H9 (cell line): ENCODE measurements at regions not wholly inside any gene's neighbourhood (a gene's known extent, or its start where the extent isn't known, plus 50 kb on each side); places are given as distances from the start of the nearest gene placed in this dataset.
A peak's percentile ranks its signal among the peaks of the same experiment; 100 is the strongest.

Source experiments
- DNase-seq: peaks from one replicate; pipeline ENCODE4 v3.0.0-alpha.2; 2017
- H2AFZ ChIP-seq: one replicate; pipeline ENCODE4 v1.6.1; 2013; ENCODE audit warnings: mild to moderate bottlenecking, low read length, control low read depth, moderate library complexity
- H2AK5ac ChIP-seq: 2 replicates; pipeline ENCODE4 v1.6.1; 2013; ENCODE audit warnings: low read length, control low read depth, mixed read lengths; ENCODE audit not compliant: insufficient read length
- H2BK120ac ChIP-seq: one replicate; pipeline ENCODE4 v1.6.1; 2013; ENCODE audit warnings: low read depth, mild to moderate bottlenecking, low read length, control low read depth, inconsistent platforms; ENCODE audit not compliant: poor library complexity, severe bottlenecking
- H2BK12ac ChIP-seq: 2 replicates; pipeline ENCODE4 v1.6.1; 2013; ENCODE audit warnings: low read length, control low read depth, mixed read lengths, low read depth; ENCODE audit not compliant: insufficient read length
- H2BK15ac ChIP-seq: 2 replicates; pipeline ENCODE4 v1.6.1; 2013; ENCODE audit warnings: low read depth, low read length, control low read depth
- H2BK20ac ChIP-seq: one replicate; pipeline ENCODE4 v1.6.1; 2013; ENCODE audit warnings: low read depth, mild to moderate bottlenecking, low read length, control low read depth, inconsistent platforms; ENCODE audit not compliant: poor library complexity, severe bottlenecking
- H2BK5ac ChIP-seq: 2 replicates; pipeline ENCODE4 v1.6.1; 2013; ENCODE audit warnings: low read length, control low read depth, mixed read lengths; ENCODE audit not compliant: insufficient read length
- H3K14ac ChIP-seq: 2 replicates; pipeline ENCODE4 v1.6.1; 2013; ENCODE audit warnings: low read length, control low read depth; ENCODE audit not compliant: insufficient read depth
- H3K18ac ChIP-seq: 2 replicates; pipeline ENCODE4 v1.6.1; 2013; ENCODE audit warnings: low read depth, mild to moderate bottlenecking, mixed read lengths, low read length, control low read depth; ENCODE audit not compliant: insufficient read length
- H3K23ac ChIP-seq: 2 replicates; pipeline ENCODE4 v1.6.1; 2013; ENCODE audit warnings: low read length, control low read depth, mixed read lengths, low read depth; ENCODE audit not compliant: insufficient read length
- H3K23me2 ChIP-seq: 2 replicates; pipeline ENCODE4 v1.6.1; 2013; ENCODE audit warnings: low read depth, mild to moderate bottlenecking, mixed read lengths, low read length, control low read depth; ENCODE audit not compliant: insufficient read length, poor library complexity, severe bottlenecking
- H3K27ac ChIP-seq: 2 replicates; pipeline ENCODE4 v1.5.1; 2013; ENCODE audit warnings: low read length, control low read depth, mixed read lengths, low read depth; ENCODE audit not compliant: insufficient read length
- H3K27me3 ChIP-seq: 2 replicates; pipeline ENCODE4 v1.6.1; 2013; ENCODE audit warnings: low read length, control low read depth, inconsistent platforms; ENCODE audit not compliant: insufficient read depth
- H3K4ac ChIP-seq: 2 replicates; pipeline ENCODE4 v1.6.1; 2013; ENCODE audit warnings: low read depth, mild to moderate bottlenecking, control low read depth, inconsistent platforms, low read length, moderate library complexity
- H3K4me1 ChIP-seq: 2 replicates; pipeline ENCODE4 v1.6.1; 2013; ENCODE audit warnings: low read length, control low read depth, inconsistent platforms; ENCODE audit not compliant: insufficient read depth
- H3K4me2 ChIP-seq: 2 replicates; pipeline ENCODE4 v1.6.1; 2013; ENCODE audit warnings: low read length, control low read depth, mixed read lengths; ENCODE audit not compliant: insufficient read length, insufficient read depth
- H3K56ac ChIP-seq: 2 replicates; pipeline ENCODE4 v1.6.1; 2013; ENCODE audit warnings: low read depth, mild to moderate bottlenecking, mixed read lengths, low read length, control low read depth; ENCODE audit not compliant: insufficient read length
- H3K79me1 ChIP-seq: 2 replicates; pipeline ENCODE4 v1.6.1; 2013; ENCODE audit warnings: low read depth, mild to moderate bottlenecking, moderate library complexity, low read length, control low read depth, inconsistent platforms; ENCODE audit not compliant: insufficient read depth, poor library complexity, severe bottlenecking
- H3K79me2 ChIP-seq: 2 replicates; pipeline ENCODE4 v1.6.1; 2013; ENCODE audit warnings: low read length, control low read depth, inconsistent platforms; ENCODE audit not compliant: insufficient read depth
- H3K9ac ChIP-seq: 2 replicates; pipeline ENCODE4 v1.6.1; 2013; ENCODE audit warnings: low read length, control low read depth, mixed read lengths; ENCODE audit not compliant: insufficient read length; ENCODE audit errors: extremely low read depth
- H3K9me3 ChIP-seq: one replicate; pipeline ENCODE4 v1.6.1; 2013; ENCODE audit warnings: low read depth, low read length, inconsistent platforms; ENCODE audit not compliant: control insufficient read depth
- H3T11ph ChIP-seq: one replicate; pipeline ENCODE4 v1.6.1; 2013; ENCODE audit warnings: mild to moderate bottlenecking, low read length, control low read depth, inconsistent platforms
- H4K20me1 ChIP-seq: one replicate; pipeline ENCODE4 v1.6.1; 2013; ENCODE audit not compliant: control insufficient read depth, insufficient read length, insufficient read depth
- H4K5ac ChIP-seq: 2 replicates; pipeline ENCODE4 v1.6.1; 2013; ENCODE audit warnings: low read depth, mild to moderate bottlenecking, mixed read lengths, low read length, control low read depth; ENCODE audit not compliant: insufficient read length
- H4K8ac ChIP-seq: replicated peaks from 2 replicates; pipeline ENCODE4 v1.6.1; 2013; ENCODE audit warnings: low read length, control low read depth, mixed read lengths, low read depth; ENCODE audit not compliant: insufficient read length
- H4K91ac ChIP-seq: 2 replicates; pipeline ENCODE4 v1.6.1; 2013; ENCODE audit warnings: low read depth, mild to moderate bottlenecking, moderate library complexity, mixed read lengths, low read length, control low read depth; ENCODE audit not compliant: insufficient read length
- H3K27ac Mint-ChIP-seq, 3 experiments: 2 replicates in 2 of 3; 3 replicates in 1 of 3; pipeline ENCODE4 v1.8.0; 2020 to 2021; ENCODE audit warnings: mixed read lengths in 3 of 3, mild to moderate bottlenecking in 1 of 3, moderate library complexity in 1 of 3
- H3K27me3 Mint-ChIP-seq: 2 replicates; pipeline ENCODE4 v1.8.0; 2021; ENCODE audit warnings: low read depth, mild to moderate bottlenecking, moderate library complexity, mixed read lengths
- H3K36me3 Mint-ChIP-seq, 3 experiments: 2 replicates in 2 of 3; 3 replicates in 1 of 3; pipeline ENCODE4 v1.8.0; 2020 to 2021; ENCODE audit warnings: low read depth in 3 of 3, mixed read lengths in 3 of 3; ENCODE audit not compliant: insufficient read depth in 1 of 3
- H3K4me1 Mint-ChIP-seq, 2 experiments: 2 replicates each; pipeline ENCODE4 v1.8.0; 2020; ENCODE audit warnings: mixed read lengths in 2 of 2
- H3K4me3 Mint-ChIP-seq, 2 experiments: 2 replicates in 1 of 2; 3 replicates in 1 of 2; pipeline ENCODE4 v1.8.0; 2020 to 2021; ENCODE audit warnings: mild to moderate bottlenecking in 2 of 2, mixed read lengths in 2 of 2, moderate library complexity in 1 of 2
- H3K9me3 Mint-ChIP-seq, 2 experiments: 2 replicates in 1 of 2; 3 replicates in 1 of 2; pipeline ENCODE4 v1.8.0; 2020; ENCODE audit warnings: mild to moderate bottlenecking in 2 of 2, mixed read lengths in 2 of 2, moderate library complexity in 1 of 2
- WGBS: extraction: QIAGEN DNeasy Blood & Tissue Kit; methylation state at CpG from one replicate; pipeline ENCODE4 v1.1.7; 2013; ENCODE audit warnings: missing lambda C conversion rate, low lambda C conversion rate, mixed read lengths; ENCODE audit not compliant: insufficient read length; ENCODE audit errors: extremely low coverage; 5-methylcytosine and 5-hydroxymethylcytosine counted together
- TF ChIP-seq, protein P1 (sequence below): fragments of 200-600 bp; sonication (generic); conservative IDR thresholded peaks from 3 replicates; pipeline ENCODE4 v1.8.0; 2021; ENCODE audit warnings: antibody characterized with exemption, mild to moderate bottlenecking

DNA sequence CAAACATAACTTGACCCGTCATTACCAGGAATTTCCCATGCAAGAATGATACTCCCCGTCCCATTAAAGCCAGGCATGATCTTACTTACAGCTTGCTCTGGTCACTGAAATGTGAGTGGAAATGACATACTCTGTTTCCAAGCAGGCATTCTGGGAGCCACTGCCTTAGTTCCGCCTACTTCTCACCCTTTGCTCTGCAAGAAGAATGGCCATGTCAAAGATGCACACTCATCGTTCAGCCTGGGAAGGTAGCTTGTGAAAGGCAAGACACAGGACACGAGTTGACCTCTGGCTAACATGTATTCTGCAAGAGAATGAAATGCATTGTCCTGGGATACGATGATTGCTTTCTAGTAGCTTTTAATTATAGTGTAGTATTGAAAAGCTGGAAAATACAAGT is 1144.4 kb downstream of the NLGN4X start:
- Histone ChIP-seq H3K9me3 (peaks cover under 1% of the 10 kb centered on the region), H3K56ac (no peak overlapping the region), H2BK120ac (no peak overlapping the region), H3K9ac (no peak overlapping the region), H4K20me1 (no peaks in the 10 kb centered on the region), H3K14ac (no peak overlapping the region), H3K79me1 (no peaks in the 10 kb centered on the region), H3K27ac (no peak overlapping the region), H2BK20ac (no peak overlapping the region), H3K4me1 (no peaks in the 10 kb centered on the region), H3K79me2 (no peaks in the 10 kb centered on the region), H2BK12ac (no peak overlapping the region), H2AK5ac (no peak overlapping the region), H3K4ac (no peak overlapping the region), H3K23ac (no peak overlapping the region), H2BK15ac (no peak overlapping the region), H4K5ac (no peak overlapping the region), H4K91ac (no peak overlapping the region), H3K4me2 (no peak overlapping the region), H3K23me2 (no peaks in the 10 kb centered on the region), H4K8ac (no peak overlapping the region), H2BK5ac (peak overlapping the region; percentile 35), H3T11ph (no peak overlapping the region), H3K18ac (no peak overlapping the region), H2AFZ (no peak overlapping the region), H3K27me3 (no peaks in the 10 kb centered on the region)
- H3K9me3 Mint-ChIP-seq, result peaks cover 16 to 24% of the 10 kb centered on the region in 2 experiments; a peak in 4 of 5 replicates
- H3K36me3 Mint-ChIP-seq, result peaks cover 11 to 17% (median 15%) of the 10 kb centered on the region in 3 experiments; a peak in 6 of 7 replicates
- TF ChIP-seq, protein P1, sequence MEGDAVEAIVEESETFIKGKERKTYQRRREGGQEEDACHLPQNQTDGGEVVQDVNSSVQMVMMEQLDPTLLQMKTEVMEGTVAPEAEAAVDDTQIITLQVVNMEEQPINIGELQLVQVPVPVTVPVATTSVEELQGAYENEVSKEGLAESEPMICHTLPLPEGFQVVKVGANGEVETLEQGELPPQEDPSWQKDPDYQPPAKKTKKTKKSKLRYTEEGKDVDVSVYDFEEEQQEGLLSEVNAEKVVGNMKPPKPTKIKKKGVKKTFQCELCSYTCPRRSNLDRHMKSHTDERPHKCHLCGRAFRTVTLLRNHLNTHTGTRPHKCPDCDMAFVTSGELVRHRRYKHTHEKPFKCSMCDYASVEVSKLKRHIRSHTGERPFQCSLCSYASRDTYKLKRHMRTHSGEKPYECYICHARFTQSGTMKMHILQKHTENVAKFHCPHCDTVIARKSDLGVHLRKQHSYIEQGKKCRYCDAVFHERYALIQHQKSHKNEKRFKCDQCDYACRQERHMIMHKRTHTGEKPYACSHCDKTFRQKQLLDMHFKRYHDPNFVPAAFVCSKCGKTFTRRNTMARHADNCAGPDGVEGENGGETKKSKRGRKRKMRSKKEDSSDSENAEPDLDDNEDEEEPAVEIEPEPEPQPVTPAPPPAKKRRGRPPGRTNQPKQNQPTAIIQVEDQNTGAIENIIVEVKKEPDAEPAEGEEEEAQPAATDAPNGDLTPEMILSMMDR, result no peak
- H3K4me3 Mint-ChIP-seq, result no peak overlapping the region
- H3K27me3 Mint-ChIP-seq, result no peaks in the 10 kb centered on the region
- no peaks in the 10 kb centered on the region for H3K4me1 Mint-ChIP-seq
- DNase-seq, result no peak
- WGBS, result no CpG with 5 or more reads among the region's 6 CpGs
- no peak overlapping the region for H3K27ac Mint-ChIP-seq
